Prostate gland (tissue), 2 donors: ENCODE measurements at regions not wholly inside any gene's neighbourhood (a gene's known extent, or its start where the extent isn't known, plus 50 kb on each side); places are given as distances from the start of the nearest gene placed in this dataset.

ENCODE experiments used
- POLR2A ChIP-seq: fragments of 450-650 bp; IDR thresholded peaks from one replicate; pipeline ENCODE4 v1.6.1; 2016; ENCODE audit warnings: antibody characterized with exemption, mild to moderate bottlenecking
- TF ChIP-seq, protein P1 (sequence below), 4 experiments: fragments of 200-600 bp in 2 of 4; fragments of 450-650 bp in 2 of 4; sonication (generic) in 2 of 4; IDR thresholded peaks; 1 replicate in 3 of 4; 2 replicates in 1 of 4; pipeline ENCODE4 v1.5.1; 2016 to 2019; ENCODE audit warnings: antibody characterized with exemption in 4 of 4, mild to moderate bottlenecking in 2 of 4, moderate library complexity in 2 of 4

DNA sequence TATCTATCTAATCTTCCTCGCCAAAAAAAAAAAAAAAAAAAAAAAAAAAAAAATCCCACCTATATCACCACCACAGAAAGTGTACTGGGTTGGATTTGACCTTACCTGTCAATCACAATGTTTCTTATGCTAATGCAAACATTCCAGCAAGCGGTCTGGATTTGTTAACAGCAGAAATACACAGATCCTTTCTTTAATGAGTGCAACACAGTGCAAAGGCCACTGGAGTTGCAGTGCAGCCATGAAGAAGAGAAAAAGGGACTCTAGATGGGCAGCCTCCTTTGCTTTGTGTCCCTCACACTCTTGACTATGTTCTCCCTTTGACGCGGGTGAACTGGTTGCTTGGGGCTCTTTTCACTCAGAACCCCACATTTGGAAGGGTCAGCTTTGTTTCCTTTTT, 127.3 kb upstream of the PRKCQ start:
- TF ChIP-seq POLR2A: no peak
- TF ChIP-seq, protein P1, sequence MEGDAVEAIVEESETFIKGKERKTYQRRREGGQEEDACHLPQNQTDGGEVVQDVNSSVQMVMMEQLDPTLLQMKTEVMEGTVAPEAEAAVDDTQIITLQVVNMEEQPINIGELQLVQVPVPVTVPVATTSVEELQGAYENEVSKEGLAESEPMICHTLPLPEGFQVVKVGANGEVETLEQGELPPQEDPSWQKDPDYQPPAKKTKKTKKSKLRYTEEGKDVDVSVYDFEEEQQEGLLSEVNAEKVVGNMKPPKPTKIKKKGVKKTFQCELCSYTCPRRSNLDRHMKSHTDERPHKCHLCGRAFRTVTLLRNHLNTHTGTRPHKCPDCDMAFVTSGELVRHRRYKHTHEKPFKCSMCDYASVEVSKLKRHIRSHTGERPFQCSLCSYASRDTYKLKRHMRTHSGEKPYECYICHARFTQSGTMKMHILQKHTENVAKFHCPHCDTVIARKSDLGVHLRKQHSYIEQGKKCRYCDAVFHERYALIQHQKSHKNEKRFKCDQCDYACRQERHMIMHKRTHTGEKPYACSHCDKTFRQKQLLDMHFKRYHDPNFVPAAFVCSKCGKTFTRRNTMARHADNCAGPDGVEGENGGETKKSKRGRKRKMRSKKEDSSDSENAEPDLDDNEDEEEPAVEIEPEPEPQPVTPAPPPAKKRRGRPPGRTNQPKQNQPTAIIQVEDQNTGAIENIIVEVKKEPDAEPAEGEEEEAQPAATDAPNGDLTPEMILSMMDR (IDR thresholded peaks at IDR 0.05): no peak
